ENCODE measurements at regions not wholly inside any gene's neighbourhood (a gene's known extent, or its start where the extent isn't known, plus 50 kb on each side); places are given as distances from the start of the nearest gene placed in this dataset.
A peak's percentile ranks its signal among the peaks of the same experiment; 100 is the strongest.

GRCh38 chr11:120034881-120035630, 102.9 kb downstream of the TRIM29 start:
- no peak for DNase-seq (ENCODE audit: low spot score)
- in situ Hi-C loops (cut with HindIII; ENCODE audit: low sequenced_read_pairs): no loop called here

GRCh38 chr11:120034176-120034875, 103.6 kb downstream of the TRIM29 start:
- in situ Hi-C loops (cut with HindIII; ENCODE audit: low sequenced_read_pairs): no loop called here
- DNase-seq (ENCODE audit: low spot score): no peak

GRCh38 chr11:120032766-120033390, 105.0 kb downstream of the TRIM29 start:
- in situ Hi-C loops (cut with HindIII; ENCODE audit: low sequenced_read_pairs): no loop called here
- no peak for DNase-seq (ENCODE audit: low spot score)

GRCh38 chr11:120031612-120032600, 106.0 kb downstream of the TRIM29 start:
- in situ Hi-C loops (cut with HindIII; ENCODE audit: low sequenced_read_pairs): no loop called here
- peak; percentile 7 for DNase-seq (ENCODE audit: low spot score)

GRCh38 chr11:120031156-120031555, 106.8 kb downstream of the TRIM29 start:
- DNase-seq (ENCODE audit: low spot score): no peak
- in situ Hi-C loops (cut with HindIII; ENCODE audit: low sequenced_read_pairs): no loop called here

GRCh38 chr11:120030411-120030810, 107.5 kb downstream of the TRIM29 start:
- no peak for DNase-seq (ENCODE audit: low spot score)
- in situ Hi-C loops (cut with HindIII; ENCODE audit: low sequenced_read_pairs): no loop called here

GRCh38 chr11:120029321-120029720, 108.6 kb downstream of the TRIM29 start:
- no peak for DNase-seq (ENCODE audit: low spot score)
- in situ Hi-C loops (cut with HindIII; ENCODE audit: low sequenced_read_pairs): no loop called here

GRCh38 chr11:120028897-120029258, 109.0 kb downstream of the TRIM29 start:
- no peak for DNase-seq (ENCODE audit: low spot score)
- in situ Hi-C loops (cut with HindIII; ENCODE audit: low sequenced_read_pairs): no loop called here

- in situ Hi-C loops (cut with HindIII; ENCODE audit: low sequenced_read_pairs): no loop called here
- DNase-seq (ENCODE audit: low spot score): no peak
Measured at GRCh38 chr11:120028181-120028896, 109.6 kb downstream of the TRIM29 start.

GRCh38 chr11:120027546-120028180, 110.2 kb downstream of the TRIM29 start:
- in situ Hi-C loops (cut with HindIII; ENCODE audit: low sequenced_read_pairs): no loop called here
- DNase-seq (ENCODE audit: low spot score): no peak

- in situ Hi-C loops (cut with HindIII; ENCODE audit: low sequenced_read_pairs): no loop called here
- DNase-seq (ENCODE audit: low spot score): no peak
Measured at GRCh38 chr11:120025606-120026335, 112.1 kb downstream of the TRIM29 start.

GRCh38 chr11:120024586-120024985, 113.3 kb downstream of the TRIM29 start:
- in situ Hi-C loops (cut with HindIII; ENCODE audit: low sequenced_read_pairs): no loop called here
- DNase-seq (ENCODE audit: low spot score): no peak

- in situ Hi-C loops (cut with HindIII; ENCODE audit: low sequenced_read_pairs): no loop called here
- no peak for DNase-seq (ENCODE audit: low spot score)
Measured at GRCh38 chr11:120024046-120024445, 113.9 kb downstream of the TRIM29 start.

- DNase-seq (ENCODE audit: low spot score): no peak
- in situ Hi-C loops (cut with HindIII; ENCODE audit: low sequenced_read_pairs): no loop called here
Measured at GRCh38 chr11:120023551-120023950, 114.4 kb downstream of the TRIM29 start.

GRCh38 chr11:120023120-120023519, 114.8 kb downstream of the TRIM29 start:
- no peak for DNase-seq (ENCODE audit: low spot score)
- in situ Hi-C loops (cut with HindIII; ENCODE audit: low sequenced_read_pairs): no loop called here

- no peak for DNase-seq (ENCODE audit: low spot score)
- in situ Hi-C loops (cut with HindIII; ENCODE audit: low sequenced_read_pairs): no loop called here
Measured at GRCh38 chr11:120022617-120023016, 115.3 kb downstream of the TRIM29 start.

- no peak for DNase-seq (ENCODE audit: low spot score)
Measured at GRCh38 chr11:120021978-120022377, 115.9 kb downstream of the TRIM29 start.

More at GRCh38 chr11:120021978-120022377, 115.9 kb downstream of the TRIM29 start:
- in situ Hi-C loops (cut with HindIII; ENCODE audit: low sequenced_read_pairs): no loop called here
